CD4-positive, alpha-beta T cell treated with Interleukin-1 beta for 1 hour (primary cell): ENCODE measurements at regions not wholly inside any gene's neighbourhood (a gene's known extent, or its start where the extent isn't known, plus 50 kb on each side); places are given as distances from the start of the nearest gene placed in this dataset.
"Not testable (repeated sequence)": the region's sequence is repeated elsewhere in the genome, so short reads cannot be mapped to it uniquely, and the experiment has no call there.

Experiments used
- DNase-seq, 2 donors: peaks; one replicate each; pipeline ENCODE4 v3.0.0-alpha.2; 2020 to 2022

DNA sequence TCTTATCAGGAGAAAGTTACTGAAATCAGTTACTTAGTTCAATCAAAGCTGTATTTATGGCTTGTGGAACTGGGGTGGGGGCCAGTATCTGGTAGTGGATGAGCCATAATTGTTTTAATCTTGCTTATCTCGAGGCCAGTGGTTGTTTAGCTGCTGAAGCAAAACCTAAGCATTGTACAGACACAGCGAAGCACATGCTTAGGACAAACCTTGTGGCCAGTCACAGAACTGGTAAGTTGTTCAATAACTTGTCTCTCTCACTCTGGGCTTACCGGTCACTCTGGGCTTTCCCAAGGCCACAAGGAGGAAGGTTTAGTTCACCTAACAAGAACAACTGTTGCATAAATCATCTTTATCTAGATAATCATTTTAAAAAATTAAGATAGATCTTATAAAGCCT lies 296.6 kb upstream of the NETO1 start:
- no peak for DNase-seq

DNA sequence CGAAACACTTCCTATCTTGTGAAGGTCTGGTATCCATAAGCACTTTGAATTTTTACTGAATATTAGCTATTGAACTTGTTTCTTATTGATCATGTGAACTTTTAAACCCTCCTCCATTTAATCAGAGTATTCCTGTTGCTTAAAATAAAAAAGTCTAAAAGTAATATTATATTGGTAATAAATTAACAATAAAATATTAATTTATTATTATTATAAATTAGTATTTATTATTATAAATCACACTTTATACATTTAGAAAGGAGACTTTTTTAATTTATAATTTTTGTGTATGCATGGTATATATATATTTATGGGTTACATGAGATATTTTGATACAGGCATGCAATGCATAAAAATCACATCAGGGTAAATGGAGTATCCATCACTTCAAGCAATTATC lies 295.4 kb upstream of the NETO1 start:
- no peak for DNase-seq

DNA sequence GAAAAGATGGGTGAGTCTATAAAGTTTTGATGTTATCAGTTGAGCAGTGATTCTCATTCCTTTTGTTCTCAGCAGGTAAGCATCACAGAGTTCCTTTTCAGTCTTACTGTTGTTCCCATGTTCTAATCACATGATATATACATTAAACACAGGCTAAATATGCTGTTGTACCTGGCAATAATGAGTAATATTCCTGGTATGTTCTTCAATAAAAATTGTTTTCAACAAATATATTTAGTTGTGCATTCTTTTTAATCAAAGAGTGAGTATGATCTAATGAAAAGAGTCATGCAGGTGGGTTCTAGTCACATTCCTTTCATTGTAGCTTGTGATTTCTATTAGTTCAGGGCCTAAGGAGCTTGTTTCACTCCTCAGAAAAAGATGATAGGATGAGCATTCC lies 288.3 kb upstream of the NETO1 start:
- no peak for DNase-seq

DNA sequence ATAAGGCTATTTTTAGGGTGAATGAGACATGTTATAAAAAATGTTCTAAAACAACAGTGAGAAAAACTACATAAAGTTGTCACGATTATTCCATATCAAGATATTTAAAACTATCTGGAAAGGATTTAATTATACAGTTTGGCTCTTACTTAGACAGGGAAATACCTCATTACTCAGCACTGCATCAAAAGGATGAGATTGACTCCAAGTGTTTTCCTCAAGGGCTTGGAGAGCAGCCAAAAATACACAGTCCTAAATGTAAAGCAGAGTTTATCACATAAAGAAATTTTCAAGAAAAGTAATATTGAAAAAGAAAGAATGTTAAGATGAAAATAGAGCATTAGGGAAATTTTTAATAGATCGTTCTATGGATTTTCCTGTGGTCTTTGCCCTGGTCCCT lies 285.5 kb upstream of the NETO1 start:
- no peak for DNase-seq

DNA sequence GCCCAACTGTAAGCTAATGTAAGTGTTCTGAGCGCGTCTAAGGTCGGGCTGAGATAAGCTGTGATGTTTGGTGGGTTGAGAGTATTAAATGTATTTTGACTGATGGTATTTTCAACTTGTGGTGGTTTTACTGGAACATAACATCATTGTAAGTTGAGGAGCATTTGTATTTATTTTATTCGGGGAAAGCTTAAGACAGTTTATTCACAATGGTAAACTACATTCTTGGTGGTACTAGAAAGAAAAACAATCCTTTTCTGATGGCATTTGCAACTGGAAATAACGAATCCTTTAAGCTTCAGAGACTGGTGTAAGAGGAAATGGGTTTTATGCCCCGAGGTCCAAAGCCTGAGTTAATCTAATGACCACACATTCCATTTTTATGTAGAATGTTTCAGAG lies 283.3 kb upstream of the NETO1 start:
- DNase-seq, result no peak

DNA sequence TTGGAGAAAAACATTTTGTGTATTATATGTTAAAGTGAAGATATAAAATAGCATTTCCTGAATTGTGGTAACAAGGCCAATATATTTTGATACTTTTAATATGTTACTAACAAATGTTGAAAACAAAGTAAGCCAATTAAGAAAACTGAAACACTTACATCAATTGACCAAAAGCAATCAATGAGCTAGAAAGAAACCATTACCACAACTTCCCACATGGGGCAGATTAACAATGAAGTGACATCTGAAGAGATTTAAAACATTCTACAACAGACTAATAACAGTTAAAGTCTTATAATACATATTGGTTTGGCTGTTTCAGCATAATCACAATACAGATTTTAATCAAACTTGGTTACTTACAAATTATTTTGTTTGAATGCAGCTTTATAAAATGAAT lies 282.4 kb upstream of the NETO1 start:
- DNase-seq, result no peak

DNA sequence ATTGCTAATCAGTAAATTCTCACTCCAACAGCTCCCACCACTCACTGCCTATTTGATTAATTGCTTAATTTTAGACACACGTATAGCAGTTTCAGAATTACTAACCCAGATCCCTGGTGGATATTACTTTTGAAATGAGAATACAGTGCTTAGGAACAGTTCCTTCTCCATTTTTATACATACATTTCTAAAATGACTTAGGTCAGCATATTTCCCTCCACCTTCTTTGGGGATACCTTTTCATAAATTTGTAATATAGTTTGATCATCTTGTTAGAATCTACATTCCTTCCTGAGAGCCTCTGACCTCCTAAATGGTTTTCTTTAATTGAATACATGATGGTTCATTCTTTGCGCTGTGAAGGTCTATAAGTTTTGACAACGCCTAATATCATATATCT lies 279.8 kb upstream of the NETO1 start:
- no peak for DNase-seq

DNA sequence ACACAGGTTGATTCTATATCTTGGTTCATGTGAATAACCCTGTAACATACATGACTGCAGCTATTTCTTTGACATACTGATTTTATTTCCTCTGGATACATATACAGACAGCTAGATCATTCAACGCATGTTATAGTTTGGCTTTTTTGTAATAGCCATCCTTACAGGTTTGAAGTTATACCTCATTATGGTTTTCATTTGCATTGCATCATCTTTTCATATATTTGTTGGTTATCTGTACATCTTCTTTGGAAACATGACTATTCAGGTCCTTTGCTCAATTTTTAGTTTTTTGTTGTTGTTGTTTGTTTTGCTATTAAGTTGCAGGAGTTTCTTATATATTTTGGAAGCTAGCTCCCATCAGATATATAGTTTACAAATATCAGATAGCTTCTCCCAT lies 276.2 kb upstream of the NETO1 start:
- no peak for DNase-seq

DNA sequence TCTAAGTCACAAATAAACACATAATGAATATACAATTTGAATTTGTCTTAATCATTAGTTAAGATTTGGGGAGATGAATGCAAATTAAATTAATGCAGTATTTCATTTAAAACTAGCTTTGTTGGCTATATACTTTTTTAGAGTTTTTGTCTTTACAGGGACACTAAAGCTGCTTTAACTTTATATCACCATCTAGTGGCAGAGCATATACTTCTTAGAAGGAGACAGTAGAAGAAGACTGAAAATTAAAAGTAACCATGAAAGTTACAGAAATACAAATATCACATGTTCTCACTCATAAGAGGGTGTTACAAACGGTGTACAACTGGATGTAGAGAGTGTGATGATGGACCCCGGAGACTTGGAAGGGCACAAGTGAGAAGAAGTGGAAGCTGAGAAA lies 268.3 kb upstream of the NETO1 start:
- no peak for DNase-seq

DNA sequence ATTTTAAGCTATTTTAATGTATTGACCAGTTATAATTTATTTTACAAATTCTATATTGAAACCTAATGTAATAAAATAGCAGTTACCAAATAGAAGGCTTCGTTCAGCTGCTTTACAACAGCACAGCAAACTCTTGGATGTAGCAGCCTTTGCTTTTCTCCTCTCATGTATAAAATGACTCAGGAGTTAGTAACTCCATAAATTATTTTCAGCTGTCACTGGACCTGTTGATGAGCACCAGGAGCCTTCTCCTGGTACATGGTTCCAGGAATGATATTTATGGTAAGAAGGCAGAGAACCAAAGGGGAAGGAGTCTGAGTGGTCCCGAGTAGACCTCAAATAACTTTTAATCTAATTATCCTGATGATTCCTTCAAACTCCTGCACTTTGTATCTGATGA lies 256.4 kb upstream of the NETO1 start:
- no peak for DNase-seq

DNA sequence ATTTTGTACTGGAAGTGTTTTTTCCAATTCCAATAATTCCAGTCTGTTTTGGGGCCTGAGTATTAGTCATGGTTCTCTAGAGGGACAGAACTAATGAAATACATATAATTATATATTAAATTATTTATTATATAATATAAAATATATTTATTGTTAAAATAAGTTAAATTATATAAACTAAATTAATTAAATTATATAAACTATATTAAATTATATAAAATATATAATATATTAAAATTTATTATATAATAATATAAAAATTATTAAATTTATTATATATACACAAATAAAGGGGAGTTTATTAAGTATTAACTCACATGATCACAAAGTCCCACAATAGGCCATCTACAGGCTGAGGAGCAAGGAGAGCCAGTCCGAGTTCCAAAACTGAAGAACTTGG lies 253.4 kb upstream of the NETO1 start:
- DNase-seq, result no peak

DNA sequence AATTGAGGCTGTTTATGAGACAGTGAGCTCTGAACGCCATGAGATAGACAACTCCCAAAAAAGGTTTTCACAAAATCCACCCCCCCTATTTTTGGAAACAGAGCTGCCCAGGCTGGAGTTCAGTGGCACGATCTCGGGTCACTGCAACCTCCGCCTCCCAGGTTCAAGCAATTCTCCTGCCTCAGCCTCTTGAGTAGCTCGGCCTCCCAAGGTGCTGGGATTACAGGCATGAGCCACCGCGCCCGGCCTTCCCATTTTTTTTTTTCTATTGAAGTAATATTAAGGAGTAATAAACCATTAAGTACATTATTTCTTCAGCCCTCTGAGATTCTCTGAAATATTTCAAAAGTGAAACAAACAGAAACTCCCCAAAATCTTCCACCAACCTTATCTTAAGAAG lies 252.8 kb upstream of the NETO1 start:
- no peak for DNase-seq

DNA sequence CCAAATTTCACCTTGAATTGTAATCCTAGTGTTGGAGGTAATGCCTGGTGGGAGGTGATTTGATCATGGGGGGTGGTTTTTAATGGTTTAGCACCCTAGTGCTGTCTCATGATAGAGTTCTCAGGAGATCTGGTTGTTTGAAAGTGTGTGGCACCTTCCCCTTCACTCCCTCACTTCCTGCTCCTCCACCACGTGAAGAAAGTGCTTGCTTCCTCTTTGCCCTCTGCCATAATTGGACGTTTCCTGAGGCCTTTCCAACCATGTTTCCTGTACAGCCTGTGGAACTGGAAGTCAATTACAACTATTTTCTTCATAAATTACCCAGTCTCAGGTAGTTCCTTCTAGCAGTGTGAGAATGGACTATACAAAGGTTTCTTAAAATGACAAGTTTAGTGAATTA lies 251.8 kb upstream of the NETO1 start:
- no peak for DNase-seq

DNA sequence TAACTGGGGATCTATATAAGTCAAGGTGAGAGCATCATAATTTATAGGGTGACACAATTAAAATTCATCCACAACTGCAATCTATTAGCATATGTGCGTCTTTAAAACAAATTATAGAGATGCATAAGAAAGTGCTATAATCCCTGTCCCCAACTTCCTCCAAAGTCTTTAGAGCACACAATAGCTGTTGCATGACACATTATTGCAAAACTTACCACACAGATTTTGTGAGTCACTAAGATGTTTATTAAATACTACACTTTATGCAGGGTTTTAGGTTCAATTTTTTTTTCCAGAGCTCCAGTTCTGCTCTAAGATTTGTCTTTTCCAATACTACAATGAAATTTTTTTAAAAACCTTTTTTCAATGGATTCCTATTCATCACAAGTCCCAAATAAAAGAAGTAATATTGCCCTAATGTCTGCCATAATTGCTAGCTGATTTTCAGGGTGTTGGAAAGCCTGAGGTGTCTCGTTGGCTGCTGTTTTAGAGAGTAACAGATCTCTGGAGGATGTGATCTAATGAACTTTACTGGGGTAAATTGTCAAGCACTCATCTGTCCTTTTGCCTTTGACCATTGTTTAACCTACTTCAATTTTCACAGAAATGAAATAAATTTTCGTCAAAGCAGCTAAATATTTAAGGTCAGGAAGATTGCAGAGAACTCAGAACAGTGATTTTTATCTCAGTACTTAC lies 250.5 kb upstream of the NETO1 start:
- DNase-seq, result no peak

DNA sequence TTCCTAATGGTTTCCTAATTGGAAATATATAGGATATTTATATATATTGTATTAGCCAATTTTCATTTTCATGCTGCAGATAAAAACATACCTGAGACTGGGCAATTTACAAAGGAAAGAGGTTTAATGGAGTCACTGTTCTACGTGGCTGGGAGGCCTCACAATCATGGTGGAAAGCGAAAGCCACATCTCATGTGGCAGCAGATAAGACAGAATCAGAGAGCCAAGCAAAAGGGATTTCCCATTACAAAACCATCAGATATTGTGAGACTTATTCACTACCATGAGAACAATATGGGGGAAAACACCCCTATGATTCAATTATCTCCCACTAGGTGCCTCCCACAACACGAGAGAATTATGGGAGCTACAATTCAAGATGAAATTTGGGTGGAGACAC lies 242.5 kb upstream of the NETO1 start:
- DNase-seq, result no peak

DNA sequence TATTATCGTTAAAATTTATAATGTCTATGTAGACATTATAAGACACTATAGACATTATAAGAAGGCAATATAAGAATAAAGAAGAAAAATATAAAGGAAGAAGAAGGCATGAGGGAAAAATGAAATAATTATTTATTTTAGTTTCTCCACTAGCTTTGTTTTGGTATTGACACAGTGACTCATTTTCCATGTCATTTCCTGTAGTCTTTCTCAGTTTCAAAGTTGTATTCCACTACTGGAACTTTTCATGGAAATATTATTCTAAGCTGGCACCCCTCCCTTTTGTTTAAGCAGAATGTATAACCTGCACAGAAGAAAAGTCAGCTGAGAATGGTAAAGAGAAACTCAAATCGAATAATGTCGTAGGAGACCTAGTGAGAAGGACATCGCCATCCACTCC lies 234.2 kb upstream of the NETO1 start:
- no peak for DNase-seq

DNA sequence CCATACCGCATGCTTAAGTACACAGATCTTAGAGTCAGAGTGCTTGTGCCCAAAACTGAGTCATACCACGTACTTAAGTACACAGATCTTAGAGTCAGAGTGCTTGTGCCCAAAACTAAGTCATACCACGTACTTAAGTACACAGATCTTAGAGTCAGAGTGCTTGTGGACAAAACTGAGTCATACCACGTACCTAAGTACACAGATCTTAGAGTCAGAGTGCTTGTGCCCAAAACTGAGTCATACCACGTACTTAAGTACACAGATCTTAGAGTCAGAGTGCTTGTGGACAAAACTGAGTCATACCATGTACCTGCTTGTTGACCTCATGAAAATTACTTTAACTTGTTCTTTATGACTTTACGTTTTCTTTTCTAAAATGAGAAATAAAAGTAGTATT lies 233.7 kb upstream of the NETO1 start:
- not testable (repeated sequence) for DNase-seq

DNA sequence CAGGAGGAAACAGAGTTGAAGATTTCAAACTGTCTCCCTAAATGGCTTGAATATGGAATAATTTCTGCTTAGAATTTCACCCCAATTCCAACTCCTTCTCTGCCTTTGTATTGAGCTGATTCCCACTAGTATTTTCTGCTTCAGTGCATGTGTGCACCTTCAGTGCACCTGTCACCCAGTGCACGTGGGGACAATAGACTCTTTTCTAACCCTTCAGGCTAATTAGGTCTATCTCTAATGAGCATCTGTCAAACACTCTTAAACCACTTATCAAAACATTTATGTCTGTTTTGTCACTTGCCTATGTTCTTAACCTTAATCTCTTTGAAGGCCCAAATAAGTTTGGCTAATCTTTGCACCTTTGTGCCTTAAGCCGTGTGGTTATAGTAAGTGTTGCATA lies 232.0 kb upstream of the NETO1 start:
- DNase-seq, result no peak

DNA sequence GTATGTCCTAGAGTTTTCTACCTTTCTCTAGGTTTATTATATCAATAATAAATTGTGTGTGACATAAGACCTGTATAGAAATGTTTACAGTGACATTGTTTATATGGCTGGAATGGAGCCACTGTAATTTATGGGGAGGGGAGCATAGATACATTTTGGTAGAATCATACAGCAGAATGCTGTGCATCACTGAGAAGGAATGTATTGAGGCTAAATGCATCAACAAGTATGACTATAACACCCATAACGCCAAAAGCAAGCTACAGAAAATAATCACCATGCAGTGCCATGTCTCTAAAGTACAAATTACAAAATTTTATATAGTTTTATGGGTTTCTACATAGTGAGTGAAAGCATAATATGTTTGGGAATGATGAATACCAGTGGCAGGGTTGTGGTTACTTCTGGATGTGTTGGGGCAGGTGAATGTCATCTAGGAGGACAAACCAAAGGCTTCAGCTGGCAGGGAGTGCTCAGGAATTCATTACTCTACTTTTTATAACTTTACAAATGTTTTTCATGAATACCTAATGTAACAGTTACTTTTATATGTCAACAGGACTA lies 226.0 kb upstream of the NETO1 start:
- no peak for DNase-seq

DNA sequence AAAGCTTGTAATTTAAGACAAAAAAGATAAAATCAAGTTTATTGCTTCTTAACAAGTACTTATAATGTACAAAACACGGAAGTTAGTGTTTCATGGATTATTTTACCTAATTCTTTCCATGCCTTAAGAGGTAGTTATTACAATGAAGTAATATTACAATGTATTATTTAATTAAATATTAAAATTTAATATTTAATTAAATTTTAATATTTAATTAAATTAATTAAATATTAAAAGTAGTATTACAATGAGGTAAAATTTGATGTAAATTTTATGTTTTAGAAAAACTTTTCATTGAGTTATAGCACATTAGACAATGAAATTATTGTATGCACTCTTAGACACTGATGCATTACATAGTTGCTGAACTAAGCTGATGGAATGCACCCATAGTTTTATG lies 220.7 kb upstream of the NETO1 start:
- no peak for DNase-seq

DNA sequence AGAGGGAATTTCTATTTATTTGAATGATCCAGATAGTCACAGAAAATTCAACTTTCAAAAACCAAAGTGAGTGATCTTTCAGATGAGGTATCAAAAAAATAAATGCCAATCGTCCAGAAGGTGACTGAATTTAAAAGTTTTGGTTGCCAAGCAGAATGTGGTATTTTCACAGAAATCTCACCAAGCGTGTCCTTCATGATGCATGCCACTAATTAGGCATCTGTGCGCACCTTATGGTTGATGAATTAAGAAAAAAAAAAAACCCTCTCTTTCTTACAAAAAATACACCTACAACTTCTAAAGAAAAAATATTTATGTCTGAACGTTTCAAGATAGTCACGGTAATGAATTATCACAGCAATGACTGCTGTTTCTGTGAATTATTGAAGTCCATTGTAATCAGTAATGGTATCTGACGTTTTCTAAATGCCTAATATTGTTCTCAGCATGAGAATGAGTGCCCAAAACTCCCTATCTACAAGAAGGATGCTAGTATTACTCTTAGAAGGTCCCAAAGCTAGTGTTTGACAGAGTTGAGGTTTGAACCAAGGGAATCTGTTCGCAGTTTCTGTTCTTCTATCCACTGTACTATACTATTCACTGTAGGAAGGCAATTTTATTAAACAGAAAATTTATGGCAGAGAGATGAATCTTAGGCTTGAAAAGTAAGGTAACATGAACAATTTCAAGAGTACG lies 219.6 kb upstream of the NETO1 start:
- DNase-seq, result no peak

DNA sequence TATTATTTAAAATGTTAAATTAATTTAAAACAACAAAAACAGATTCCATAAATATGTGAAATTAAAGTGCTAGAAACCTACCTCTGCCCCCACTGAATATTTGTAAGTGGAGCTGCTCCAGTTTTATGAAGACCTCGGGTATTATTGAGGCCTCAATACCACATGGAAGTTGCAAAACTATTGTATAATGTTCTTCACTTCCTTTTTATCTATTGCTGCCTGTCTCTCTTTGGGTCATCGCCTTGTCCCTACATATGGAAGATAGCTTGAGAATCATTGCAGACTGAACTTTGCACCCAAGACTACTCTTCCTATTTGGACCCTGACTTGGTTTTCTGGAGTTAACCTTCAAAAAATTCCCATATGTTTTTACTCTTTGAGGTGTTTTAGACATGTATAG lies 212.1 kb upstream of the NETO1 start:
- DNase-seq, result no peak

DNA sequence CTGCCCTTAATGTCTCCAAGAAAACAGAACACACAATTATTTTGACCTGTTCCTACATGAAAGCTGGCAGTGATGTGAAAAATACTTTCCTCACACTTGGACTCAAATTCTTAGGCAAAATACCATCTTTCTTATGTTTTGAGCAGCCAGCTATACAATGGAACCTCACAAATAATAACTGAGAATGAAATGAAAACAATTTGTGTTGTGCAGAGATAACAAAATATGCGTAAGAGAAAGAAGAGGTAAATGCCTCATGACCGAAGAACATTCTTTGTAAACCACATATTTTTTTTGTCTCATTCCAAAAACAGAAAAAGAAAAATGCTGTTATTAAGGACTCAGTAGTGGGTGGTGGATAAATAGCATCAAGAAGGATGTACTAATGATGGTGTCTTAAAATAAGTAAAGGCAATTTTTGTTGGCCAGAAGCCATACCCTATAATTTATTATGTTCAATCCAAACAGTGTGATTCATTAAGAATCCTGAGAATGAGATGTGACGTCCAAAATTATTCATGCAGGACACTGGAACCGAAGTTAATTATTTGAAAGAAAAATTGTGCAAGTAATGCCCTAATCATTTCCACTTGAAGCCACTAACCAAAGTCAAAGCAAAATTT lies 193.0 kb upstream of the NETO1 start:
- no peak for DNase-seq

DNA sequence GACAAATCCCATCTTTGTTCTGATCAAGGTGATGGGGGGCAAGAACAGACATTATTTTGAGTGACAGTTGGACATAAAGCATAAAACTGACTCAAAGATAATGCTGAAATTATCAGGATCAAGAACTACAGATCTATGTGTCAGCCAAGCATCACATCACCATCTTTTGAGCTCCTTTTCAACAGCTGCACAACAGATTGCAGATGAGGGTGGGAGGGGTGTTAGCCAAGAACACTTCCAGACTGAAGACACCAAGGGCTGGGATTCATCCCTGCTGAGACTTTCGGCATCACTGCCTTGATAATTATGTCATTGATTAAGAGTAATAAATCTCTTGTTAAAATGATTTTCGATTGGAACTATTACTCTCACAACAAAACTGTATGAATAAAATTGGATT lies 191.5 kb upstream of the NETO1 start:
- DNase-seq, result no peak
